HFFc6 (cell line): ENCODE measurements at regions not wholly inside any gene's neighbourhood (a gene's known extent, or its start where the extent isn't known, plus 50 kb on each side); places are given as distances from the start of the nearest gene placed in this dataset.

Experiments
- DNase-seq: peaks from one replicate; pipeline ENCODE4 v3.0.0-alpha.2; 2018
- H3K27ac Mint-ChIP-seq: 2 replicates; pipeline ENCODE4 v1.8.0; 2020; ENCODE audit warnings: mild to moderate bottlenecking, mixed read lengths
- H3K27me3 Mint-ChIP-seq: 2 replicates; pipeline ENCODE4 v1.8.0; 2021; ENCODE audit warnings: mild to moderate bottlenecking, moderate library complexity, mixed read lengths; ENCODE audit not compliant: insufficient read depth
- H3K36me3 Mint-ChIP-seq: 2 replicates; pipeline ENCODE4 v1.8.0; 2021; ENCODE audit warnings: low read depth, mixed read lengths
- H3K4me1 Mint-ChIP-seq: 2 replicates; pipeline ENCODE4 v1.8.0; 2020; ENCODE audit warnings: low read depth, mixed read lengths
- H3K4me3 Mint-ChIP-seq: 2 replicates; pipeline ENCODE4 v1.8.0; 2020; ENCODE audit warnings: mild to moderate bottlenecking, moderate library complexity, mixed read lengths
- H3K9me3 Mint-ChIP-seq: 2 replicates; pipeline ENCODE4 v1.8.0; 2020; ENCODE audit warnings: mild to moderate bottlenecking, mixed read lengths
- TF ChIP-seq, protein P1 (sequence below): fragments of 200-600 bp; sonication (generic); IDR thresholded peaks from 2 replicates; pipeline ENCODE4 v1.5.0; 2021; ENCODE audit warnings: antibody characterized with exemption, mild to moderate bottlenecking

DNA sequence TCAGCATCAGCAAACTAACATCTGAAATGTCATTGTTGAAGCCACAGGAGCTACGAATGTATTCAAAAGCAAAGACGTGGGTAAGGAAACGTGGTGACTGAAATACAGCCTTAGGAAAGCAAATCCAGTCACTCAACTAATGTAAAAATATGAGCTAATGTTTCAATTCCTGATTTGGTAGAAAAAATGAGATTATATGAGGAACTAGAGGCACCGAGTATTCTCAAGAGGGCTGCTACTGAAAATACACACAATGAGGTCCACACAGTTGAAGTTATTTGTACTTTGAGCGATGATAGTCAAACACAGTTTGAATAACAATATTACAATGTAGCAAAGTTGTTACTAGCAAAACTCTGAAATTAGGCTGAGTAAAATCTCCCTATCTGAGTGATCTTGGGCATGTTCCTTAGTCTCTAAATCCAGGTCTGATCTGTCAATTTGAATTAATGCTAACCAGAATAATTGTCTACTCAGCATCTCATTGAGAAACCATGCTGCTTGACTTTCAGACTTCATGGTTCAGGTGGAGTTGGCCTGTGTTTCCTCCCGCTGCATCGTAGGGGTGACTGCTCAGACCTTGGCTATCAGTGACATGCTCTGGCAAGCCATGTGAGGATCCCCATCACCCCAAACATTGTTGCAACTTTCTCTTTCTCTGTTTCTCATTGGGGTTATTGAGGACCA is 467.1 kb upstream of the SOX5 start:
- TF ChIP-seq, protein P1, sequence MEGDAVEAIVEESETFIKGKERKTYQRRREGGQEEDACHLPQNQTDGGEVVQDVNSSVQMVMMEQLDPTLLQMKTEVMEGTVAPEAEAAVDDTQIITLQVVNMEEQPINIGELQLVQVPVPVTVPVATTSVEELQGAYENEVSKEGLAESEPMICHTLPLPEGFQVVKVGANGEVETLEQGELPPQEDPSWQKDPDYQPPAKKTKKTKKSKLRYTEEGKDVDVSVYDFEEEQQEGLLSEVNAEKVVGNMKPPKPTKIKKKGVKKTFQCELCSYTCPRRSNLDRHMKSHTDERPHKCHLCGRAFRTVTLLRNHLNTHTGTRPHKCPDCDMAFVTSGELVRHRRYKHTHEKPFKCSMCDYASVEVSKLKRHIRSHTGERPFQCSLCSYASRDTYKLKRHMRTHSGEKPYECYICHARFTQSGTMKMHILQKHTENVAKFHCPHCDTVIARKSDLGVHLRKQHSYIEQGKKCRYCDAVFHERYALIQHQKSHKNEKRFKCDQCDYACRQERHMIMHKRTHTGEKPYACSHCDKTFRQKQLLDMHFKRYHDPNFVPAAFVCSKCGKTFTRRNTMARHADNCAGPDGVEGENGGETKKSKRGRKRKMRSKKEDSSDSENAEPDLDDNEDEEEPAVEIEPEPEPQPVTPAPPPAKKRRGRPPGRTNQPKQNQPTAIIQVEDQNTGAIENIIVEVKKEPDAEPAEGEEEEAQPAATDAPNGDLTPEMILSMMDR: no peak
- Mint-ChIP-seq H3K36me3 (no peaks in the 10 kb centered on the region), H3K4me3 (no peak overlapping the region), H3K9me3 (peaks cover 44% of the 10 kb centered on the region), H3K27ac (no peak overlapping the region), H3K27me3 (no peaks in the 10 kb centered on the region), H3K4me1 (no peaks in the 10 kb centered on the region)
- no peak for DNase-seq

DNA sequence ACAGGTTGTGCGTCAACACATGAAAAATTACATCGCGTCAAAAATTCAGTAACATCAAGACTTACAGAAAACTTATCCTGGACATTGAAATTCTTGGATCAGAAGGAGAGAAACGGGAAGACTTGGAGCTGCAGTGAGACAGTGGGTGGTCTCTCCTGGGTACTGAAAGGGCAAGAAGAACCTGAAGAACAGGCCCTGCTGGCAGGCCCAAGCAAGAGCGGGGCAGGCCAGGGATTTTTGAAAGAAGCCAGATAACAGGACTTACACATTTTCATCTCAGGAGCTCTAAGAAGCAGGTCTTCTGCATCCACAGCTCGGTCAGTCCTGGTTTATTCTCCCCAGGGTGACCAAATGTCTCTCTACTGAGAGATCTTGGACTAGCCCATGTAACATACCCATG is 466.5 kb upstream of the SOX5 start:
- H3K27ac Mint-ChIP-seq: no peak overlapping the region
- H3K4me3 Mint-ChIP-seq: no peak overlapping the region
- DNase-seq: no peak
- TF ChIP-seq, protein P1: no peak
- peaks cover 46% of the 10 kb centered on the region for H3K9me3 Mint-ChIP-seq
- H3K36me3 Mint-ChIP-seq: no peaks in the 10 kb centered on the region
- no peaks in the 10 kb centered on the region for H3K27me3 Mint-ChIP-seq
- H3K4me1 Mint-ChIP-seq: no peaks in the 10 kb centered on the region

DNA sequence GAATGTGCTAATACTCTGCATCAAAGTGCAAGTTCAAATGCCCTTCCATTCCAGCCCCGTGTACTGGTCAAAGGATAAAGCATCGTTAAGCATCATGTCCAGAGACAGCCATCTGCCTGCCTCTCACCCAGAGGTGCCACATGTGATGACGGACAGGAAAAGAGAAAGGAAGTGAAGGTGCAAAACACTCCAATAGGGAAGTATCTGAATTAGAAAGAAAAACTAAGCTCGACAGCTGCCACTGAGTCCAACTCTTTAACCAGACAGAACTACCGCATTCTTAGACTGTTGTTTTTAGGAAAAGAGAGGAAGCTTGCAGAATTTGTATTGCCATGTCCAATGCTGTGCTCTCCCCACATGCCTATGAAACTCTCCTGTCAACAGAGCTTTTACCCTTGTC is 465.0 kb upstream of the SOX5 start:
- Mint-ChIP-seq H3K36me3 (0 out of 2 replicates have a peak, but pooled peaks cover 5% of the 10 kb centered on the region), H3K27me3 (no peaks in the 10 kb centered on the region), H3K9me3 (peaks cover 59% of the 10 kb centered on the region), H3K4me3 (no peak overlapping the region), H3K27ac (no peak overlapping the region), H3K4me1 (no peaks in the 10 kb centered on the region)
- no peak for DNase-seq
- TF ChIP-seq, protein P1: no peak

DNA sequence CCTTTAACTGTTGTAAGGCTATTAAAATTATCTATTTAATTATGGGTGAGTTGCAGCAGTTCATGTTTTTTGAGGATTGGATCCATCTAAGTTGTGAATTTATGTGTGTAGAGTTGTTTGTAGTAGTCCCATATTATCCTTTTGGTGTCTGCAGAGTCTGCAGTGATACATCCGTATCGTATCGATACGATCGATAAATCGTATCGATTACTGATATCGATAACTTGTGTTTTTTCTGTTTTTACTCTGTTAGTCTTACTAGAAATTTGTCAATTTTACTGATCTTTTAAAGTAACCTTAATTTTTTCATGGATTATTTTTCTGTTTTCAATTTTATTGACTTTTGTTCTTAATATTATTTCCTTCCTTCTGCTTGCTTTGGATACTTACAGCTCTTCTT is 462.5 kb upstream of the SOX5 start:
- H3K4me1 Mint-ChIP-seq: no peaks in the 10 kb centered on the region
- TF ChIP-seq, protein P1: no peak
- no peak overlapping the region for H3K4me3 Mint-ChIP-seq
- no peaks in the 10 kb centered on the region for H3K27me3 Mint-ChIP-seq
- H3K36me3 Mint-ChIP-seq: 0 out of 2 replicates have a peak, but pooled peaks cover 5% of the 10 kb centered on the region
- DNase-seq: no peak
- peaks cover 56% of the 10 kb centered on the region for H3K9me3 Mint-ChIP-seq
- no peak overlapping the region for H3K27ac Mint-ChIP-seq

DNA sequence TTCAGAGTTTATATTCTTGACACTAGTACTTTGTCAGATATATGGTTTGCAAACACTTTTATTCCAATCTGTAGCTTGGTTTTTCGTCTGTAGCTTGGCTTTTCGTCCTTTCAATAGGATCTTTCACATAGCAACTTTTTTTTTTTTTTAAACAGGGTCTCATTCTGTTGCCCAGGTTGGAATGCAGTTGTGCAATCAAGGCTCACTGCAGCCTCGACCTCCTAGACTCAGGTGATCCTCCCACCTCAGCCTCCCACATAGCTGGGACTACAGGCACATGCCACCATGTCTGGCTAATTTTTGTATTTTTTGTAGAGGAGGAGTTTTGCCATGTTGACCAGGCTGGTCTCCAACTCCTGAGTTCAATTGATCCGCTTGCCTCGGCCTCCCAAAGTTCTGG is 460.4 kb upstream of the SOX5 start:
- no peak overlapping the region for H3K27ac Mint-ChIP-seq
- no peaks in the 10 kb centered on the region for H3K27me3 Mint-ChIP-seq
- TF ChIP-seq, protein P1: no peak
- no peak for DNase-seq
- 0 out of 2 replicates have a peak, but pooled peaks cover 5% of the 10 kb centered on the region for H3K36me3 Mint-ChIP-seq
- no peak overlapping the region for H3K4me3 Mint-ChIP-seq
- H3K9me3 Mint-ChIP-seq: peaks cover 60% of the 10 kb centered on the region
- H3K4me1 Mint-ChIP-seq: no peaks in the 10 kb centered on the region
